SH-SY5Y (cell line): ENCODE measurements at regions not wholly inside any gene's neighbourhood (a gene's known extent, or its start where the extent isn't known, plus 50 kb on each side); places are given as distances from the start of the nearest gene placed in this dataset.

Experiments used
- GATA2 ChIP-seq: IDR thresholded peaks from 2 replicates; pipeline ENCODE4 v1.6.1; 2011; ENCODE audit warnings: mild to moderate bottlenecking, low read depth, low read length
- GATA3 ChIP-seq: IDR thresholded peaks from 2 replicates; pipeline ENCODE4 v1.6.1; 2011; ENCODE audit warnings: low read depth, mild to moderate bottlenecking, low read length, moderate library complexity

DNA sequence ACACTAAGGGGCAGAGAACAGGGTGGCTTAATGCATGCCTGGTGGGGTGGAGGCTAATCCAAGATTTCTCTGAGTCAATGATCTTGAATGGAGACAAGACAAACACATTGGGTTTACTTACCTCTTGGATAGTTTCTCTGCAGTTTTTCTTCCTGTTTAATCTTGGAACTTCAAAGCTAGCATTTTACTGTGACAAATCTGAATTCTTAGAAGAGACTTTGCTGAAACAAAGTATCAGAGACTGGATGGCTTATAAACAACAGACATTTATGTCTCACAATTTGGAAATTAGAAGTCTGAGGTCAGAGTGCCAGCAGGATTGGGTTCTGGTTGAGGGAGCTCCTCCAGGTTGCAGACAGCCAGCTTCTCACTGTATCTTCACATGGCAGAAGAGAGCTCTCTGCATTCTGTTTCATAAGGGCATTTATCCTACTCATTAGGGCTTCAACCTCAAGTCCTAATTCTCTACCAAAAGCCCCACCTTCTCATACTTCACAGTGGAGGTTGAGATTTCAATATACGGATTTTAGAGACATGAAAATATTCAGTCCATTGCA lies 921.8 kb downstream of the VRK1 start:
- no peak for TF ChIP-seq GATA3
- TF ChIP-seq GATA2: no peak
